ENCODE measurements at regions not wholly inside any gene's neighbourhood (a gene's known extent, or its start where the extent isn't known, plus 50 kb on each side); places are given as distances from the start of the nearest gene placed in this dataset.
"Not testable (repeated sequence)": the region's sequence is repeated elsewhere in the genome, so short reads cannot be mapped to it uniquely, and the experiment has no call there.

GRCh38 chr2:107746552-107747198 is 80.0 kb upstream of the RGPD4 start (continued):
- TF ChIP-seq MNT (conservative IDR thresholded peaks at IDR 0.05) = peak; percentile 29 to 80; a peak in 3 of 4 replicates
- 0 out of 2 replicates have a peak, but pooled peaks have one; percentile 22 for TF ChIP-seq GATAD2A (IDR thresholded peaks at IDR 0.05)
- peak; percentile 64 for TF ChIP-seq EP400 (IDR thresholded peaks at IDR 0.05)
- TF ChIP-seq, protein P1, sequence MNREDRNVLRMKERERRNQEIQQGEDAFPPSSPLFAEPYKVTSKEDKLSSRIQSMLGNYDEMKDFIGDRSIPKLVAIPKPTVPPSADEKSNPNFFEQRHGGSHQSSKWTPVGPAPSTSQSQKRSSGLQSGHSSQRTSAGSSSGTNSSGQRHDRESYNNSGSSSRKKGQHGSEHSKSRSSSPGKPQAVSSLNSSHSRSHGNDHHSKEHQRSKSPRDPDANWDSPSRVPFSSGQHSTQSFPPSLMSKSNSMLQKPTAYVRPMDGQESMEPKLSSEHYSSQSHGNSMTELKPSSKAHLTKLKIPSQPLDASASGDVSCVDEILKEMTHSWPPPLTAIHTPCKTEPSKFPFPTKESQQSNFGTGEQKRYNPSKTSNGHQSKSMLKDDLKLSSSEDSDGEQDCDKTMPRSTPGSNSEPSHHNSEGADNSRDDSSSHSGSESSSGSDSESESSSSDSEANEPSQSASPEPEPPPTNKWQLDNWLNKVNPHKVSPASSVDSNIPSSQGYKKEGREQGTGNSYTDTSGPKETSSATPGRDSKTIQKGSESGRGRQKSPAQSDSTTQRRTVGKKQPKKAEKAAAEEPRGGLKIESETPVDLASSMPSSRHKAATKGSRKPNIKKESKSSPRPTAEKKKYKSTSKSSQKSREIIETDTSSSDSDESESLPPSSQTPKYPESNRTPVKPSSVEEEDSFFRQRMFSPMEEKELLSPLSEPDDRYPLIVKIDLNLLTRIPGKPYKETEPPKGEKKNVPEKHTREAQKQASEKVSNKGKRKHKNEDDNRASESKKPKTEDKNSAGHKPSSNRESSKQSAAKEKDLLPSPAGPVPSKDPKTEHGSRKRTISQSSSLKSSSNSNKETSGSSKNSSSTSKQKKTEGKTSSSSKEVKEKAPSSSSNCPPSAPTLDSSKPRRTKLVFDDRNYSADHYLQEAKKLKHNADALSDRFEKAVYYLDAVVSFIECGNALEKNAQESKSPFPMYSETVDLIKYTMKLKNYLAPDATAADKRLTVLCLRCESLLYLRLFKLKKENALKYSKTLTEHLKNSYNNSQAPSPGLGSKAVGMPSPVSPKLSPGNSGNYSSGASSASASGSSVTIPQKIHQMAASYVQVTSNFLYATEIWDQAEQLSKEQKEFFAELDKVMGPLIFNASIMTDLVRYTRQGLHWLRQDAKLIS (CRISPR knock-in tag; IDR thresholded peaks at IDR 0.05) = peak; percentile 95; the same call in 1 of the 2 replicates
- TF ChIP-seq KAT7 (CRISPR knock-in tag; IDR thresholded peaks at IDR 0.05; ENCODE audit: borderline replicate concordance) = peak; percentile 51; the same call in 1 of the 2 replicates
- peak; percentile 32 for TF ChIP-seq CCNT2 (IDR thresholded peaks at IDR 0.05; ENCODE audit: borderline replicate concordance, extremely low read depth, insufficient read length, low read depth, low read length)
- TF ChIP-seq NR2C2 (CRISPR knock-in tag; IDR thresholded peaks at IDR 0.05) = peak; percentile 45; the same call in 1 of the 2 replicates
- not testable (repeated sequence) for TF ChIP-seq NR2C2 (tag; IDR thresholded peaks at IDR 0.05); TEAD4 (CRISPR knock-in tag; IDR thresholded peaks at IDR 0.05; ENCODE audit: borderline replicate concordance)
- TF ChIP-seq NFRKB (IDR thresholded peaks at IDR 0.05; ENCODE audit: low read depth) = peak; percentile 98
- TF ChIP-seq LCOR (CRISPR knock-in tag; IDR thresholded peaks at IDR 0.05) = 0 out of 2 replicates have a peak, but pooled peaks have one; percentile 37
- peak; percentile 51; the same call in 1 of the 2 replicates for TF ChIP-seq MTA1 (IDR thresholded peaks at IDR 0.05; ENCODE audit: borderline replicate concordance)
- TF ChIP-seq TEAD4 (IDR thresholded peaks at IDR 0.05; ENCODE audit: low read length) = peak; percentile 46; the same call in 1 of the 2 replicates
- TF ChIP-seq SIN3A (IDR thresholded peaks at IDR 0.05; ENCODE audit: borderline replicate concordance in 2 of 2, control insufficient read depth in 1 of 2, low read depth in 2 of 2, low read length in 2 of 2) = peak in 1 of 2 experiments; percentile 69; a peak in 1 of 4 replicates
- peak; percentile 65 for TF ChIP-seq NKRF (IDR thresholded peaks at IDR 0.05; ENCODE audit: borderline replicate concordance)
- peak; percentile 97 for TF ChIP-seq POLR2H (tag; IDR thresholded peaks at IDR 0.05; ENCODE audit: low read depth)
- peak; percentile 56; the same call in 1 of the 2 replicates for TF ChIP-seq NBN (IDR thresholded peaks at IDR 0.05; ENCODE audit: low read depth)
- 0 out of 2 replicates have a peak, but pooled peaks have one; percentile 64 for TF ChIP-seq TFAP4 (CRISPR knock-in tag; IDR thresholded peaks at IDR 0.05; ENCODE audit: borderline replicate concordance)

All from K562 (cell line).